ENCODE measurements at regions not wholly inside any gene's neighbourhood (a gene's known extent, or its start where the extent isn't known, plus 50 kb on each side); places are given as distances from the start of the nearest gene placed in this dataset.
"Not testable (repeated sequence)": the region's sequence is repeated elsewhere in the genome, so short reads cannot be mapped to it uniquely, and the experiment has no call there.

DNA sequence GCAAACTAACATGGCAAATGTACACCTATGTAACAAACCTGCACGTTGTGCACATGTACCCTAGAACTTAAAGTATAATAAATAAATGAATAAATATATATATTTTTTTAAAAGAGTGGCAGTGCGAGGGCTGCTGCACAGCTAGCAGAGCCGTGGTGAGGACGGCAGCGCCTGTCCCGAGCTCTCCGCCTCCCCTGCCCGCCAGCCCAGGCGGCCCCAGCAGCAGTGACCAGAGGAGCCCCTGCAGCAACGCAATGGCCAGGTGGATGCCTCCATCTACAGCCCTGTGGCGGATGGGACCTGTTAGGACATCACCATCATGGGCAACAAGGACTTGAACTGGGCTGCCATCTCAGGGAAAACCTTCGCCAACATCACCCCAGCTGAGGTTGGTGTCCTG is 351.9 kb downstream of the FAM72C start:
- DNase-seq (ENCODE audit: low spot score): no peak

DNA sequence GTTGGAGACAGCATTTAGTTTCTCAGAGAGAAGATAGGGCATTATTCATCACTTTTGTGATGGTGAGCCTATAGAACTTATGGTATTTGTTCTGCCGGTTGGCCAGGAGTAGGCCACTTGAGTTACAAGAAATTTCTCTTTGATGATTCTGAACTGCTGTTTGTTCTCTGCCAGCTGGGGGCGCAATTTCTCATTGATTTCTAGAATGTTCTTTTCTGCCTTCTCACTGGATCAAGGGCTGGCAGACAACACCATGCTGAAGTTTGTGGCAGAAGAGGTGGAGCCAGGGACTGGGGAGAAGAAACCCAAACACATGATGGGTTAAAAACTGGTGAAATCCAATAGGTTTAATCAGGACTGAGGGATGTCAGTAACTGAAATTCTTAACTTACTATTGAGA is 360.6 kb downstream of the FAM72C start:
- DNase-seq (ENCODE audit: low spot score): peak; percentile 11

DNA sequence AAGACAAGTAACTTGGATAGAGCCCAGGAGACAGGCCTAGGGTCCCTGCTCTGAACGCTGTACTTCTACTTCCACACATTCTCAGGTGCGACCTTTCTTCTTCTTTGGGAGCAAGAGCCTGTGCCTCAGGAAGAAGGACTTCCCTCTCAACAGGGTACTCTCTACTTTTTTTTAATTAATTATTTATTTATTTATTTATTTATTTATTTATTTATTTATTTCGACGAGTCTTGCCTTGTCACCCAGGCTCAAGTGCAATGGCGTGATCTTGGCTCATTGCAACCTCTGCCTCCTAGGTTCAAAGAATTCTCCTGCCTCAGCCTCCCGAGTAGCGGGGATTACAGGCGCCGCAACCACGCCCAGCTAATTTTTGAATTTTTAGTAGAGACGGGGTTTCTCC is 361.6 kb downstream of the FAM72C start:
- DNase-seq (ENCODE audit: low spot score): no peak

DNA sequence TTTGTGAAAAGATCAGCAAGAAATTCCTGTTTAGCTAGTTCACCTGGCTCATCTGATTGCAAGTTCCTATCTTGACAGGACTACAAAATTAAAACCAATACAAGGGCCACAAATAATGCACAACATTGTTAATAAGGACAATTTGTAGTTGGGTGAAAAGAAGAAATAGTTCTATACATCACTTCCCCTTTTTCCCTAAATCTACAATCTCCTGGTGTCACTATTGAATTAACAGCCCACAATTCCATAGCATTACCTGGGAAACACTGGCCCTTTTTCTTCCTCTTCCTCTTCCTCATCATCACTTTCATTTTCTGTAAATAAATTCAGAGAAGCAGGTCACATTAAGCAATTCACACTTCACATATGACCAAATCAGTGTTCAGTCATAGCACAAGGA is 366.9 kb downstream of the FAM72C start:
- no peak for DNase-seq (ENCODE audit: low spot score)

DNA sequence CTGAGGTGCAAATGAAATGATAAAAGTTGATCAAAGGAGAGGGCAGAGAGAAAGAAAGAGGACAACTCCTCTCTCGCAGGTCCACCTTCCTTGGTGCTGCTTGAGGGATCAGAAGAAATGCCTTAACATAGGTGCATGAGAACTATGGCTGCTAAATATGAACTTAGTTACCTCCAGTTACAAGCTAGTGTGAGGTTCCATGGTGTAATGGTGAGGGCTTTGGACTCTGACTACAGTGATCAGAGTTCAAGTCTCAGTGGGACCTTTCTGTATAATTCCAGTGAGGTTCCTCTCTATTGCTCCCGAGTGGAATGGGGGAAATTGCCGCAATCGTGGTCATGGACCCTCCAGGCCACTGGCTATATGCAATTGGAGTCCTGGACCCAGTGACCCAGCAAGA is 387.3 kb downstream of the FAM72C start:
- no peak for DNase-seq (ENCODE audit: low spot score)

DNA sequence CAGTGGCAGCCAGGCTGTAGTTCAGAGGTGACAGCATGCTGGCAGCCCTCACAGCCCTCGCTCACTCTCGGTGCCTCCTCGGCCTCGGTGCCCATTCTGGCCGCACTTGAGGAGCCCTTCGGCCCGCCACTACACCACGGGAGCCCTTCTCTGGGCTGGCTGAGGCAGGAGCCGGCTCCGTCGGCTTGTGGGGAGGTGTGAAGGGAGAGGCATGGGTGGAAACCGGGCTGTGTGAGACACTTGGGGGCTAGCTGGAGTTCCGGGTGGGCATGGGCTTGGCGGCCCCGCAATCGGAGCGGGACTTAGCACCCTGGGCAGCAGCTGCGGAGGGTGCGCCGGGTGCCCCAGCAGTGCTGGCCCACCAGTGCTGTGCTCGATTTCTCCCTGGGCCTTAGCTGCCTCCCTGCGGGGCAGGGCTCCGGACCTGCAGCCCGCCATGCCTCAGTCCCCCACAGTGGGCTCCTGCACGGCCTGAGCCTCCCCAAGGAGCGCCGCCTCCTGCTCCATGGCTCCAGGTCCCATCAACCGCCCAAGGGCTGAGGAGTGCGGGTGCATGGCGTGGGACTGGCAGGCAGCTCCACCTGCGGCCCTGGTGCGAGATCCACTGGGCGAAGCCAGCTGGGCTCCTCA is 396.8 kb downstream of the FAM72C start:
- no peak for DNase-seq (ENCODE audit: low spot score)

DNA sequence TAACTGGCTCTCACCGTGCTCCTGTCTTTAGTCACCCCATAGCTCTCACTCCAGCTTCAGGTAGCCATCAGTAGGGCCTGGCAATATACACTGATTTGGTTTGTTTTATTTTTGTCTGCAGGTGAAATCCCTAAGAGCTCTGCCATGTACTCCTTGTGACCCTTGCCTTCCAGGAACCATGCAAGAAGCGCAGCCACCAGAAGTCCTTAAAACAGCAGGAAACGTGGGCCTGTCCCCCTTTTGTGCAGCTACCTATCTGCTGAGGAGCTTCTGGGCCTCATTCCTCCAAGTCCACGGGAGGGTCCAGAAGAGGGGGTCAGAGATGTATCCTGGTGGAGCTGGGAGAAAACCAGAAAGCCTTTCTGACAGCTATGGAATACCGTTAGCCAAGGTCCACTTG is 399.1 kb downstream of the FAM72C start:
- not testable (repeated sequence) for DNase-seq (ENCODE audit: low spot score)

DNA sequence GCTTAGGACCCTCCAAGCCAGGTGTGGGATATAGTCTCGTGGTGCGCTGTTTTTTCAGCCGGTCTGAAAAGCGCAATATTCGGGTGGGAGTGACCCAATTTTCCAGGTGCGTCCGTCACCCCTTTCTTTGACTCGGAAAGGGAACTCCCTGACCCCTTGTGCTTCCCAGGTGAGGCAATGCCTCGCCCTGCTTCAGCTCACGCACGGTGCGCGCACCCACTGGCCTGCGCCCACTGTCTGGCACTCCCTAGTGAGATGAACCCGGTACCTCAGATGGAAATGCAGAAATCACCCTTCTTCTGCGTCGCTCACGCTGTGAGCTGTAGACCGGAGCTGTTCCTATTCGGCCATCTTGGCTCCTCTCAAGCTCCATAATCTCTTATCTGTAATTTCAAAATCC is 408.0 kb downstream of the FAM72C start:
- DNase-seq (ENCODE audit: low spot score): not testable (repeated sequence)

DNA sequence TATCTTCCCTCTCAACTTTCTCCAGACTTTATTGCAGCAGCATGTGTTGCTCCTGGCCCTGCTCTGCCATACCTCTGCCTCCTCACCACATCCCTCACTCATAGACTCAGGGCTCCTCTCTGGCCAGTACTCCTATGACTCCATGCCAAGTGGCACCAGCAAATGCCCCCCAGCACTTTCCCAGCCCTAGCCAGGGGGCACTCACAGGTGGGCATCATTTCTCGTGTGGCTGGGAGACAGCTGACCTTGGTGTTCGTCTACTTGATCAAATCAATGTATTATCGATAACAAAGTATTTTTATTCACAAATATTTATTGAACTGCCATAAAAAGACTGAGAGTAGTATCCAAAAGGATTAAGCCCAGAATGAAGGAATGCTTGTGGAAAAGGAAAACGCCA is 418.2 kb downstream of the FAM72C start:
- DNase-seq (ENCODE audit: low spot score): no peak

DNA sequence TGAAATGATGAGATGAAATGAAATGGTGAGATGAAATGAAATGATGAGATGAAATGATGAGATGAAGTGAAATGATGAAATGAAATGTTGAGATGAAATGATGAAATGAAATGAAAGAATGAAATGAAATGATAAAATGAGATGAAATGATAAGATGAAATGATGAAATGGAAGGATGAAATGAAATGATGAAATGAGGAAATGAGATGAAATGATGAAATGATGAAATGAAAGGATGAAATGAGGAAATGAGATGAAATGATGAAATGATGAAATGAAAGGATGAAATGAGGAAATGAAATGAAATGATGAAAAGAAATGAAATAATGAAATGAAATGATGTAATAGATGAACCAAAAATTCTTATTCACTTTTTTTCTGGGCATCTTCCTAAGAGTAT is 467.1 kb downstream of the FAM72C start:
- not testable (repeated sequence) for DNase-seq (ENCODE audit: low spot score)

DNA sequence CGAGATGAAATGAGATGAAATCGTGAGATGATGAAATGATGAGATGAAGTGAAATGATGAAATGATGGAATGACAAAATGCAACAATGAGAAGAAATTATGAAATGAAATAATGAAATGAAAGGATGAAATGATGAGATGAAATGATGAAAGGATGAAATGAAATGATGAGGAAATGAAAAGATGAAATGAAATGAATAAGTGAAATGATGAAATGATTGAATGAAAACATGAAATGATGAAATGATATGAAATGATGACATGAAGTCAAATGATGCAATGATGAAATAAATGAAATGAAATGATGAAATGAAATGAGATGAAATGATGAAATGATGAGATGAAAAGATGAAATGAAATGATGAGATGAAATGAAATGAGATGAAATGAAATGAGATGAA is 467.7 kb downstream of the FAM72C start:
- DNase-seq (ENCODE audit: low spot score): not testable (repeated sequence)

DNA sequence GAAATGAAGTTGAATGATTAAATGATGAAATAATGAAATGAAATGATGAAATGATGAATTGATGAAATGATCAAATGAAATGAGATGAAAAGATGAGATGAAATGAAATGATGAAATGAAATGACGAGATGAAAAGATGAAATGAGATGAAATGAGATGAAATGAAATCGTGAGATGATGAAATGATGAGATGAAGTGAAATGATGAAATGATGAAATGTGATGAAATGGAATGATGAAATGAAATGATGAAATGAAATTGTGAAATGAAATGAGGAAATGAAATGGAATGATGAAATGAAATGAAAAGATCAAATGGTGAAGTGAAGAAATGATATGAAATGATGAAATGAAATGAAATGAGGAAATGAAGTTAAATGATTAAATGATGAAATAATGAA is 468.7 kb downstream of the FAM72C start:
- not testable (repeated sequence) for DNase-seq (ENCODE audit: low spot score)

DNA sequence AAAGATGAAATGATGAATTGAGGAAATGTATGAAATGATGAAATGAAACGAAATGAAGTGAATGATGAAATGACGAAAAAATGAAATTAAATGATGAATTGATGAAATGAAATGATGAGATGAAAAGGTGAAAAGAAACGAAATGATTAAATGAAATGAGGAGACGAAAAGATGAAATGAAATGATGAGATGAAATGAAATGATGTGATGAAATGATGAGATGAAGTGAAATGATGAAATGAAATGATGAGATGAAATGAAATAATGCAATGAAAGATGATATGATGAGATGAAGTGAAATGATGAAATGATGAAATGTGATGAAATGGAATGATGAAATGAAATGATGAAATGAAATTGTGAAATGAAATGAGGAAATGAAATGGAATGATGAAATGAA is 469.7 kb downstream of the FAM72C start:
- DNase-seq (ENCODE audit: low spot score): not testable (repeated sequence)

DNA sequence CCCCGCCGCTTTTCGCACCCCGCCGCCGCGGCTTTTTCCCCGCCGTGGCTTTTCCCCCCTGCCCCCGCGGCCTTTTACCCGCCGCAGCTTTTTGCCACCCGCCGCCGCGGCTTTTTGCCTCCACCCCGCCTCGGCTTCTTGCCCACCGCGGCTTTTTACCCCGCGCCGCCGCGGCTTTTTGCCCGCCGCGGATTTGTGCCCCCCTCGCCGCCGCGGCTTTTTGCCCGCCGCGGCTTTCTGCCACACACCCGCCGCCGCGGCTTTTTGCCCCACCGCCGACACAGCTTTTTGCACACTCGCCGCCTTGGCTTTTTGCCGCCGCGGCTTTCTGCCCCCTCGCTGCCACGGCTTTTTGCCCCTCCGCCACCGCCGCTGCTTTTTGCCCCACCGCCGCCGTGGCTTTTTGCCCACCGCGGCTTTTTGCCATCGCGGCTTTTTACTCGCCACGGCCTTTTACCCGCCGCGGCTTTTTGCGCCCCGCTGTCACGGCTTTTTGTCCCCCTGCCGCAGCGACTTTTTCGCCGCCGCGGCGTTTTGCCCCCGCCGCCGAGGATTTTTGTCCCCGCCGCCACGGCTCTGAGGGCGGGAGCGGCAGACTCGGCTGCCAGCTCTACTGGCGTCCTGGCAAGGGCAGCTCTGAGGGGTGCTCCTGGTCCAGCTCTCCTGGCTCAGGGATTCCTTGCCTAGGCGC is 473.6 kb downstream of the FAM72C start:
- not testable (repeated sequence) for DNase-seq (ENCODE audit: low spot score)

DNA sequence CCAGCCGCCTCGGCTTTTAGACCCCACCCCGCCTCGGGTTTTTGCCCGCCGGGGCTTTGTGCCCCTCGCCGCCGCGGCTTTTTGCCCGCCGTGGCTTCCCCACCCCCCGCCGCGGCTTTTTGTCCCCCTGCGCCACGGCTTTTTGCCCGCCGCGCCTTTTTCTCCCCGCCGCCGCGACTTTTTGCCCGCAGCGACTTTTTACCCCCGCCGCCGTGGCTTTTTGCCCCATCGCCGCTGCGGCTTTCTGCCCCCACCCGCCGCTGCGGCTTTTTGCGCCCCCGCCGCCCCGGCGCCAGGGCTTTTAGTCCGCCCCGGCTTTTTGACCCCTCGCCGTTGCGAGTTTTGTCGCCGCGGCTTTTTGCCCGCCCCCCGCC is 474.4 kb downstream of the FAM72C start:
- no peak for DNase-seq (ENCODE audit: low spot score)

DNA sequence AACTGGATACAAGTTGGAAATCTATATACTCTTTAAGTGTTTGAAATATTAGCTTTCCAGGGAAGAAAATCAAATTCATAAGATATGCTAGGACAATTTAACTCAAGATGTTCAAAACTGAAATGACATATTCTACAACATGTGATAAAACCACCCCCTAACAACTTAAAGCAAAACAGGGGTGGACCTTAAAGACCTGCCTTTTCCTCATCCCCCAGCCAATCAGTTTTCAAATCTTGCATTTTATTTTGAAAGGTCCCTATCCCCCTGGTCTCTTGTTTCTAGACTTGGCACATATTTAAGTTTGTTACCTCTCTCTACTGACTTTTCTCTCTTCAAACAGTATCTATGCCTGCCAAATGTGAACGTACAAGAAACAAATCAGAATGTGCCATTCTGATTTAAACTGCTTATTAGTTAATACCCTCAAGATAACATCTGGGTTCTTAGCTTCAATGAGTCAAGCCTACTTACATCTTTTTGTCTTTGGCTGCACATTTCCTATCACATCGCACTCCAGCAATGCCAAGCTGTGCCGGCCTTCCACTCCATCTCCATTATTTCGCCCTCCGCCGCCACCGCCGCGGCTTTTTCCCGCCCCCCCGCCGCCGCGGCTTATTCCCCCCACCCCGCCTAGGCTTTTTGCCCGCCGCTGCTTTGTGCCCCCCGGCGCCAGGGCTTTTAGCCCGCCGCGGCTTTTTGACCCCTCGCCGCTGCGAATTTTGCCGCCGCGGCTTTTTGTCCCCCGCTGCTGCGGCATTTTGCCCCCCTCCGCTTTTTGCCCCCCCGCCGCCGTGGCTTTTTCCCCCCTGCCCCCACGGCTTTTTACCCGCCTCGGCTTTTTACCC is 475.0 kb downstream of the FAM72C start:
- DNase-seq (ENCODE audit: low spot score): not testable (repeated sequence)

Data from cerebellar cortex (tissue), 1 donor.